Germinal center (tissue), 1 donor: ENCODE measurements at regions not wholly inside any gene's neighbourhood (a gene's known extent, or its start where the extent isn't known, plus 50 kb on each side); places are given as distances from the start of the nearest gene placed in this dataset.

Experiments
- DNase-seq: peaks from one replicate; pipeline ENCODE4 v3.0.0; 2012; ENCODE audit warnings: mixed read lengths, low spot score

DNA sequence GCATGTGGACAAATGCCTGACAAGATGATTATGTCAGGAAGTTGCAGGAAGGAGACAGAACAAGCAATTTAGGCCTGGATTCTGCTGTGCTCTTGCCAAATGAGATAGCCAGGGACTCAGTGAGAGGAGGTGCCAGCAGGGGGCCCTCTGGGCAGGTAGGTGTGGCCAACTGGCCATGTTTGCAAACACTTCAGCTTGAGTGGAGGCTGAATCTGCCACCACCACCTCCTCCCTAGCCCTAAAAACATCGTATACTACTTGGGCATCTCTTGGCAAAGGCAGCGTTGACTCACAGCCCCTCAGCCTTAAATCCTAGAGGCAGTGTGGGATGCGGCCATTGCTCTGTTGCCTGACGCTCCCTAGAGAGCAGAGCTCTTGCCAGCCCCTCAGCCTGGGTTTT, 95.1 kb upstream of the PLET1 start:
- DNase-seq = no peak

DNA sequence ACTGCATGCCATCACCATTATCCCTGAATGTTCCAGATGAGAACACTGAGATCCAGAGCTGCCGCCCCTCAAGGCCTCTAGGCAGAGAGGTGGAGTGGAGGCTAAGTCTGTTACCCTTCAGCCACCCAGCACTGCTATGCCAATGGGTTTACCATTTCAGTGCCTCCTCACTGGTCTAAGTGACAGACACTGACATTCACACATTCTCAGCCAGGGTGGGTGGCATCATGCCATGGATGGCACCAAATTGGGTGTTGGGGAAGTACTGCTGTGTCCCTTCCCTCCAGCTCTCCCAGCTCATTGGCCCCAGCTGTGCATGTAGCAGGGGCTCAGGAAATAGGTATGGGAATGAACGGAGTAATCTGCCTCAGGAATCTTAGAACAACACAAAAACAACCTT, 96.8 kb upstream of the PLET1 start:
- DNase-seq = no peak

DNA sequence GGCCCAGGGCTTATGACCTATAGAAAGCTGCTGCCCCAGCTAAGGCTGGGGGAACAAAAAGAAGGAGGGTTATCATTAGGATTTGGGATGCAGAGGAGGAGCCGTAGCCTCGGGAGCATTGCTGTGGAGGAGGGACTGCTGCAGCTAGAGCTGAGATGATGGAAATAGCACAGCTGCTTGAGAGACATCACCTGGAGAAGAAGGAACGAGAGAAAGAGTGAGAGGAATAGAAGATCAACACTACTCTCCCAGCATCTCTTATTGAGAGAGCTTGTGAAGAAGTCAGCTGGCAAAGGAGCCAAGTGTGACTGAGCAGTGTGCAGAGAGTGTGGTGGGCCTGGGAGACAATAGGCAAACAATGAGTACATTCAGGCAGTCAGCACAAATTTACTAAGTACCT, 100.7 kb upstream of the PLET1 start:
- no peak for DNase-seq

DNA sequence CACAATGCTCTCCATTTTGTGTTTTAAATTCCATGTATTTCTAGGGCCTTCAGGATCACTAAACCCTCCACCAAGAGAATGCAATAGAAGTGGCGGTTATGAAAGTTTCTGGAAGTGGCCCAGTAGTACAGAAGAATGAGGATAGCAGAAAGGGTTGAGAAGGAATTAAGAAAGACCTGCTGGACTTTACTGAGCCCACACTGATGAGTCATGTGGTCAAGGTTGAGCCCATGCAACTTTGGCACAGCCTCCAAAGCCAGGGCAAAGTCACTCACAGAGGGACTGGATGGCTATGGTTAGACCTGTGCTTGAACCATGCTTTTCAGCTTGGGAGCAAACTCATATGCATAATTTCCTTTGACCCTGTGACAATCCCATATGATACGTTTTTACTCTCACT, 102.9 kb upstream of the PLET1 start:
- DNase-seq = no peak

DNA sequence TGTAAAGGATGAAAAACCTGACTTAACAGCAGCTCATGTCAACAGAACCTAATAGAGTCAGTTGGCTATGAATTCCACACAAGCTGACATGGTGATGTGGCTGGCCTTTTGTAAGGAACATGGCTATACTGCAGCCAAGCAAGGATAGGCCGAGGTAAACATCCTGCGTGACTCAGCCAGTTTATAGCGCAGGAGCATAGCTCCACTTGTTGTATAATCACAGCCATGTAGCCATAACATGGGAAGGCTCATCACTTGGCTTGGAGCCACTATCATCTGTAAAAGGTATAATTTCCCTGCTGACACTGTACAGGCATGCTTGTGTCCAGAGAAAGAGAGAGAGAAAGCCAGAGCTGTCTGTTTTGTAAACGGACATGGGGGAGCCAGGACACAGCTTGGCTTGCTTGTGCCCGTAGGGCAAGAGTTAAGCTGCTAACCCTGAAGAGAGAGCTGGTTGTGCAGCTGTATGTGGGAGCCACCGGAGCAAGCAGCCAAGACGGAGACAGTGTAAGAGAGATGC, 104.4 kb upstream of the PLET1 start:
- no peak for DNase-seq

DNA sequence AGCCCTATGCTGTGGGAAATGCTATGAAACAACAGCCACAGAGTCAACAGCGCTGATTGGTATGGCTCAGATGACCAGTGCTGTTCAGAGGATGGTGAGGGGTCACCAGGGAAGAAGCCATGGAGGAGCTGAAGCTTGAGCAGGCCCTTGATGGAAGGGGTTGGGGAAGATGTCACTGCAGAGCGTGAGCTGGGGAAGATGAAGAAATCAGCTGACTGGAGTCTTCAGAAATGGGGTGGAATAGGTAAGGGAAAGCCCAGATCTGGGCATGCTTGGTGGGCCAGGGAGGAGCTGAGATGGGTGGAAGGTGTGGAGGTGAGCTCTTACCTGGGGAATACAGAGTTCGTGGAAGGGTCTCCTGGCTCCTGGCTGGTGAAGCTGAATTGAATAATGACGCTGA, 105.4 kb upstream of the PLET1 start:
- no peak for DNase-seq

DNA sequence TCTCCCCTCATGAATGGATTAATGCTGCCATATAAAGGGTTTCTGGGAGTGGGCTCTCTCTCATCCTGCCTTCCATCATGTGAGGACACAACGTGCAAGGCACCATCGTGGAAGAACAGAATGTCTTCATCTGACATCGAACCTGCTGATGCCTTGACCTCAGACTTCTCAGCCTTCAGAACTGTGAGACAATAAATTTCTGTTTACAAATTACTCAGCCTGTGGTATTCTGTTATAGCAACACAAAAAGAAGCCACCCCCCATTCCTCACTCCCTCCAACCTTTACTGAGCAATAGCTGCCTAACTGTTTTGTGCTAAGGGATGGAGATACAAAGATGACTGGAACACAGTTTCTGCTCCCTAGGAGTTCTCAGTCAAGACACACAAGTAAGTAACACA, 106.1 kb upstream of the PLET1 start:
- no peak for DNase-seq

DNA sequence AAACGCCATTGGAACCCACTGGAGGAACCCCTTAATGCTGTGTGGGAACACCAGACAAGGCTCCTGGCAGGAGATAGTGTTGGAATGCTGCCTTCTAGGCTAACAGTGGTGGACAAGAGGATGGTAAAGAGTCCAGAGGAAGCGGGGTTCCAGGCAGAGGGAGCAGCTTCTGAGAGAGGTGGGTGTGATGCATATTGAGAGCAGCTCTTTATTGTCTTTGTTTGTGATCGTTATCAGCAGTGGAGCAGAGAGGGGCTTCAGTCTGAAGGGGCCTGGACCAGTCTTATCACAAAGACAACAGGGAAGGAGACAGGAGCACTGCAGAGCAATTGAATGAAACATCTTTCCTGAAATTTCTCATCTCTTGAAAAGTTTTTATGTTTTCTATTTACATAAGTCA, 106.8 kb upstream of the PLET1 start:
- no peak for DNase-seq

DNA sequence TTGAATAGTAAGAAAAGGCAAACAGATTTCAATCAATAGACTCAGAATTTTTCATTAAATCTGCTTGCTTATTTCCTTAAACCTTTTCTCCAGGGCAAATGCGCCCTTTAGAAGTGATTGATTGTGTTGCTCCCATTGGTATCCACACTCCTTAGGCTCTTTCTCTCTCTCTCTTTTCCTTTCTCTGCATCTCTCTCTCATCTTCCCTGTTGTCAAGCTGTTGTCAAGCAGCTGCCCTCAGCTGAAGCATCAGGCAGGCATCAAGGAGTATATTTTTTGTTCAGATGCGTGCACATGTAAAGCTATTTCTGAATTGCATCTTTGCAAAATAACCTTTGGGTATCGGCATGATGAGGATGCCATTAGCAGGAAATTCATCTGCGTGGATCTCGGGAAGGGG, 107.2 kb upstream of the PLET1 start:
- no peak for DNase-seq

DNA sequence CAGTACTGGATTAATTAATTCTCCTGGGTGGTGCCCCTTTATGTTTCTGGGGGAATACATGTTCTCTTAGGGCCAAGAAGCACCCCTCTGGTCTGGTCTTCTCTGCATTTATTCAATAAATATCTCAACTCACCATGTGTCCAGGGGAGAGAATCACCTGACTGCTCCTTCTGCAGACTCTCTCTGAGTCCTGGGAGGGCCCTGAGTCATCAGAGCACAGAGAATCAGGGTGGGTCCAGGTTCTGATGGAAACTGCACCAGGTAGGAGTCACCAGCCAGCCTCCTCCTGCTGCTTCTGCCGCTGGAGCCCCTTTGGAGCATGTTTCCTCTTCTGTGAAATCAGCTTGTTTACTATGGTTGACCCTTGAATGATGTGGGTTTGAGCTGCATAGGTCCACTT, 107.7 kb upstream of the PLET1 start:
- DNase-seq = no peak

DNA sequence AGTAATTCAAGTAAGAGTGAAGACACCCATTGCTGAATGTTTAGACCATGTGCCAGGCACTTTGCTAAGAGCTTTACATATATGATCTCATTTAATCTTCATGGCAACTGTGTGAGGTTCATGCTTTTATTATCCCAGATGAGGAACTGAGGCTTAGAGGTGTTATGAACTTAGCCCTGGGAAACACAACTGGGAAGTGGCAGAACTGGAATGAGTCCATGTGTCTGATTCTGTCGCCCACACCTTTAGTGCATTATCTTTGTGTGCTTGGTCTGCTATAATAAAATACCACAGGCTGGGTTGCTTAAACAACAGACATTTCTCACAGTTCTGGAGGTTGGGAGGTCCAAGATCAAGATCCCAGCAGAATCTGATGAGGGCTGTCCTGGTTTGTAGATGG, 108.7 kb upstream of the PLET1 start:
- no peak for DNase-seq

DNA sequence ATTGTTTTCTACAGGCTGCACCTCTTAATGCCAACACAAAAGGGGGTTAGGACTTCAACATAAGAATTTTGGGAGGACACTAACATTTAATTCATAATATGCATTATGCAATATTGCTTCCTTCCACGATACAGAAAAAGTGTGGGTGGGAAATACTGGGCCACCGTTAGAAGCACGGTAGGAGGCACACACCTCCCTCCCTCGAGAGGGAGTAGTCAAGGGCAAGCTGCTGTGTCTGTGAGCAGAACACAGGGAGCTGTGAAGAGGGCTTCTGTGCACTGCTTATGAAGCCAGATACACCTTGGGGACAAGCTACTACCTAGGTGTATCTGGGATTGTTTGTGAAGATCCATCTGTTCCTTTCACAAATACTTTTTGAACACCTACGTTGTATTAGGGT, 109.3 kb upstream of the PLET1 start:
- no peak for DNase-seq

DNA sequence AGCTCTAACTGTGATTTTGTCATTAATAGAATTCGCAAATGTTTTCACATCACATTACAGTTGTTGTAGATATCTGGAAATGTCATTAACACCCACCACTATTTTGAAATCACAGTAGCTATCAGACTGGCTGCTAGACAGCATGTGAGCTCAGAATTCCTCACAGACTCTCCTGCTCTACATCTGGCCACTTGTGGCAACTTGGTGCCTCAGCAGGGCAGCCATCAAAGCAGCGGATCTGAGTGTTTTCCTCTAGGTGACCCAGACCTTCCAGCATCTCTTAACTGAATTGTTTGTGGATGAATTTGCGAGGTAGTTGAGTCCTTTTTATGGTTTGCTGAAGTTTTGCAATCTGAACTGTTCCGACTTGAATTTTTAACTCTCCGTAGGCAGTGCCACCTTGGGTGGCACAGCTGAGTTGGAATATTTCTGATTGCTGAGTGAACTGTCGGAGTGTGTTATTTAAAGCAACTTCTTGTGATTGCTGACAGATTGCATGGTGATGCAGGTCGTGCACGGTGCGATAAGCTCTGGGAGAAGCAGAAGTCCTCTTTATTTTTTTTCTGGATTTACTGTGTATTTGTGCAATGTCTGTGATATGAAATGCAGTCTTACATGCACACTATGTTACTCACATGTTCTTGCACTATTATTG, 114.0 kb upstream of the PLET1 start:
- no peak for DNase-seq

DNA sequence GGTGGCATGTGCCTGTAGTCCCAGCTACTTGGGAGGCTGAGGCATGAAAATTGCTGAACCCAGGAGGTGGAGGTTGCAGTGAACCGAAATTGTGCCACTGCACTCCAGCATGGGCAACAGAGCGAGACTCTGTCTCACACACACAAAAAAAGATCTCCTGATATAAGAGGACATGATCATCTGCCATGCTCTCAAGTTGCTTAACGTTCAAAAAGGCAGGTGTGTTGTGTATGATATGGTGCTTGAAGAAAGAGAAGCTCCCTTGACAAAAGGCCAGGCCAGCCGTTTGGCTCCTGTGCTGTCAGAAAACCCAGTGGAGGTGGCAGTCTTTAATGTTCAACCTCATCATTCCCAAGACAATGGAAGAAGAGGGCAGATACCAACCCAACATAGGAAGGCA, 117.3 kb upstream of the PLET1 start:
- no peak for DNase-seq

DNA sequence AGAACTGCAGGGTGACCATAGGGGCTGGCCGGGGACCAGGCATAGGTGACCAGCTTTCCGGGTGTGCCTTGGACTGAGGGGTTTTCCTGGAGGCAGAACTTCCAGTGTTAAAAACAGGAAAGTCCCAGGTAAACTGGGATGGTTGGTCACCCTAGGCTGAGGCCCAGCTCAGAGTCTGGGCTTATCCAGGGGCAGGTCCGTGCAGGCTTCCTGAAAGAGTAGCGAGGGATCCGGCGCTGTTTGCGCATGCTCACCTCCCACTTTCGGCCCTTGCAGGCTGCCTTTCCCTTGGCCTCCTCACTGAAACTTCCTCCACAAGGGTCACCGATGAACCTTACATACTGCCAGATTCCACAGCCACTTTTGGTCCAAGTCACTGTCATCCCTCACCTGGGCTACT, 119.8 kb upstream of the PLET1 start:
- no peak for DNase-seq

DNA sequence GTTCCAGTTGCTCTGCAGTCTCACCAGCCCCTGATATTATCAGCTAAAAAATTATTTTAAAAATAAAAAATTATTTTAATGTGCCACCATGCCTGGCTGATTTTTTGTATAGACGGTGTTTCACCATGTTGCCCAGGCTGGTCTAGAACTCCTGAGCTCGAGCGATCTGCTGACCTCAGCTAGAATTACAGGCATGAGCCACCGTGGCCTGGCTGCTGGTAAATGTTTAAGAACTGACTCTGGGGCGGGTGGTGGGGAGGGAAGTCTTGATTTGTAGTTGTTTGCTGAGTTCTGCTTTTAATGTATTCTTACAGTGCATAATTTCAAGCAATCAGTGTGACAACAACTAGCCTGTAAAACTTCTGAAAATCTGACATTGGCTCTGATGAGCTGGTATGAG, 120.9 kb upstream of the PLET1 start:
- no peak for DNase-seq

DNA sequence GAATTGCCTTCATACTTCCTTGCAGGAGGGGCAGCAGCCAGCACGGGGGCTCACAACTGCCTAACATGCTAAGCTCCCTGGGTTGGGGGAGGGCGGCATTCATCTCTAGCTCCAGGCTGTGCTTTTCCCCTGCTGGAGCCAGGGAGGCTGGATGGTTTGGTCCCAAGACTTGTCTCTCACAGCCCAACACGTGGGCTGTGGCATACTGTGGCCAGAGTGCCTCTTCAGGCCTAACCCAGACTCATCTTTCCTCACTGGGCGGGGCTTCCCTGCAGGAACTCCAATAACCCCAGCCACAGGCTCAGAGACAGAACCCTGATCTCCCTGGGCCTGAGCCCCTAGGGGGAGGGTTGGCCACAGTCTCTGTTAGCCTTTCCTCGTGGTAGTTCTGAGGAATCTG, 121.9 kb upstream of the PLET1 start:
- no peak for DNase-seq

DNA sequence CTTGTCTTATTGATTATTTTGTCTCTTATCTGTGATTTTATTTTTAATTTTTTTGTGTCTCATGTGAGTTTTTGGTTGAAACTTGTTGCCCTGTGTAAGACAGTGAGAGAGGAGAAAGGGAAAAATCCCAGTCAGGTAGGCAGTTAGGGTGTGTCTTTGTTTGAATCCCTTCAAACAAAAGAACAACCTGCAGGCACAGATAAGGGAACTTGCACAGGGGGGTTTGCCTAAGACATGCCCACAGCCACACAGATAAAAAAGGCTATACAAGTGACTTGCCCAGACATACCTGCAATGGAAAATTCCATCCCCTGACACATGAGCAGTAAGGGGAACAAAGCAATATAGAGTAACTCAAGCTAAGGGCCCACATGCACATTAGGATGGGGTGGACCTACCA, 127.8 kb upstream of the PLET1 start:
- no peak for DNase-seq

DNA sequence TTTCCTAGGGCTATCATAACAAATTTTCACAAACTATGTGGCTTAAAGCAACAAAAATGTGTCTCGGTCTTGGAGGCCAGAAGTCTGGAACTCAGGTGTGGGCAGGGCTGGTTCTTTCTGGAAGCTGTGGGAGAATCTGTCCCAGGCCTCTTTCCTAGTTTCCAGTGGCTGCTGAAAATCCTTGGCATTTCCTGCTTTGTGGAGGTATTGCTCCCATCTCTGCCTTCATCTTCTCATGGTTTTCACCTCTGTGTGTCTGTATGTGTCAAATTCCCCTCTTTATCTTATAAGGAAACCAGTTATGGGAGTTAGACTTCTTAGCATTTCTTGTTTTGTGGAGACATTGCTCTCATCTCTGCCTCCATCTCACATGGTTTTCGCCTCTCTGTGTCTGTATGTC, 130.4 kb upstream of the PLET1 start:
- no peak for DNase-seq

DNA sequence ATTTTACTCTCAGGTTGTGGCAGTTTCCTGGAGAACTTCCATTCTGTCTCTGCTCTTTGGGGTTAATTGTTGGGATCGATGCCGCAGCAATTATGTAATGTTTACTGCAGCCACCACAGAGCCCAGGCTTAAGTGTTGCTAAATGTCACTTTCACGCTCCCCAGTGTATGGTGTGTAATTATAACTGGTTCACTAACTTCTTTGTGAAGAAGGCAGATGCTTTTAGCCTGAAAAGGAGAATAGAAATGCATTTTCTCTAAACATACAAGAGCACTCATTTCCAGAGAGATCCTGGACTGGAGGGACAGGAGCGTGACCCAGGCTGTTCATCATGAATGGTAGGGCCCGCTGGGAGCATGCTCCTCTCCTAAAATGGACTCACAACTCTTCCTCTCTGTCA, 132.2 kb upstream of the PLET1 start:
- DNase-seq = no peak

DNA sequence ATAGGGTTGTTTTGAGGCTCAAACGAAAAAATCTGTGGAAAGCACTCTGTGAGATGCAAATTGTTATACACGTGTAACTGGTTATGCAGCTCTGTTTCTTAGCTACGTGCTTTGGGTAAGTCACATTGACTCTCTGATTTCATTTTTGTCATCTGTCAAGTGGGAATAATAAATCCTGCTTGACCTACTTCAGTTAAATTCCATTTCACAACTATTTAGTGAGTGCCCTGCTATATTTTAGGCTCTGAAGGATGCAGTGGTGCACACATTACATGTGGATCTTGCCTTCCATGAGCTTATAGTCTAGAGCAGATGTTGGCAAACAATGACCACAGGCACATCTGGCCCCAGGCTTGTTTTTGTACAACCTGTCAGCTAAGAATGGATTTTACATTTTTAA, 133.6 kb upstream of the PLET1 start:
- no peak for DNase-seq

DNA sequence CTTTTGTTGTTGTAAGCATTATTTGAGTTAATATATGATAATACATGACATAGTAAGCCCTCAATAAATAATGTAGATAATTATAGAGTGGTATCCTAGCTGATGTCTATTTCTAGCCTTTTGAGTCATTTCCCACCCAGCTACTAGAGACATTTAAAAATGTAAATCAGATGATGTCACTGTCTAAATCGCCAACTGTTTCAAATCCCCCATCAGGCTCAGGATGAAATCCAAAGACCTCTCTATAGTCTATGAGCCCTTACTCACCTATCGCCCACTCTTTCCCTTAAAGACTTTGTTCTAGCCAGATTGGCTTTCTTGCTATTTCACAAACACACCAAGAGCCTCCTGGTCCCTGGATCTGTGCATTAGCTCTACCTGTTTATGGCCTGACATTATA, 135.4 kb upstream of the PLET1 start:
- DNase-seq = no peak

DNA sequence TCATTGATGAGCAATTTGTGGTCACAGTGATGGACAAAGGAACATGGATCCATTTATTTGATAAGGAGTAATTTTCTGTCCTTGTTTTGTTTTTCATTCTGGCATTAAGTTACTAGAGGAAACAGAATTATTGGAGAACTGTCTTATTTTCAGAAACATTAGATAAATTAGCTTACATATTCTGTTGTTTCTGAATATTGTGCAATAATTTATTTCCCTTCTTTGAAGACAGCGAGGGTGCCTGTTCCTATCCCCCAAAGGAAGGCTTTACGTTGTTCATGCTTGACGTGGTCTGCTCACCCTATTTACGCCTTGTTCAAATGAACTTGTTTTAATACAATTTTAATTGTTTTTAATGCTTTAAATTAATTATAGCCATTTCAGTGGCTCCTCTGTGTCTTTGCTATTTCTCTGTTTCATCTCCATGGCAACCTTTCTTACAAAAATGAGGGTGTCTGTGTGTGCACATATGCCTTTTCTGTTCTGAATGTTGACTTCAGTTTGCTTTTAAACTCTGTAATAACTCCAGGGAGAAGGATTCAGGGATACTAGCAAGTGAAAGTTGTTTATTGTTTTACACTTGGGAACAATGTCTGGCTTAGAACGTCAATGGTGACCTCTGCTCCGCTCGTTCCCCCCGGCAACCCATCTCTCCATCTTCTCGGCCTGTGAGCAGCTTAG, 138.3 kb upstream of the PLET1 start:
- no peak for DNase-seq

DNA sequence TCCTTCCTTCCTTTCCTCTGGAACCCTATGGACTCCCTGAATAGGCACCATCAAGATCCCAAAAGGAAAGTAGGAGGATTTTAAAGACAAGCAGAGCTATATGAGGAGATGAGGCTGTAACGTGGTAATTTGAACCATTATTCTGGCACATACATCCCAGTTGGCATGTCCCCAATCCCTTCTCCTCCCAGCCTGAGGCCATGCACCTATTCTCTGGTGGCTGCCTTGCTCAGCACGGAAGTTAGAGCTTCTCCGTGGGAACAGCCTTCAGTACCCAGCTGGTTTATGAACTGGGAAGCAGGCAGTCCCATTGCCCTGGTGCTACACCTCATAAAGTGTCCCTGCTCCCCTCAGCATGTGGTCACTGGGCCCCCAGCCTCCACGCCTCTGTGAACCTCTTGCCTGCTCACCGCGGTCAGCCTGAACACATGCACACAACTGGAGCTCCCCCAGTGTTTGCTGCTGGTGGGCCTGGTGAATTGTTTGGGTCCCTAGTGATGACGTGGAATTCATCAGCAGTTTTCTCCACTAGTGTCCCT, 139.9 kb upstream of the PLET1 start:
- DNase-seq = no peak
